ENCODE measurements at regions not wholly inside any gene's neighbourhood (a gene's known extent, or its start where the extent isn't known, plus 50 kb on each side); places are given as distances from the start of the nearest gene placed in this dataset.

GRCh38 chr13:100933841-100934240 is 259.2 kb upstream of the TMTC4 start:
- no peak for DNase-seq

DNA sequence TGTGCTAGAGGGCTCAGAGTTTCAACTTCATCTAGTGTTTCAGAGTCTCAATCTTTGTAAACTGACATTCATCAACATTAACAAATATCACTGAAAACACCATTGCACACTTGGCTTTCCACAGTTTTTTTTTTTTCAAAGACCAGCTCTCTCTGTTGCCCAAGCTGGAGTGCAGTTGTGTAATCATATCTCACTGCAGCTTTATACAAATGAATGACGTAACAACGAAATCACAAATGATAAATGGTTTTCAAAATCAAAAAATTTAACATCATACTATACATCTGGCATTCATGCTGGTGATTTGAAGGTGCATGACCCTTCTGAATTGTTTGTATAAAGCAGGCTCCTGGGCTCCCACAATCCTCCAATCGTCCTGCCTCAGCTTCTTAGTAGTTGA is 248.0 kb upstream of the TMTC4 start:
- DNase-seq, result no peak

DNA sequence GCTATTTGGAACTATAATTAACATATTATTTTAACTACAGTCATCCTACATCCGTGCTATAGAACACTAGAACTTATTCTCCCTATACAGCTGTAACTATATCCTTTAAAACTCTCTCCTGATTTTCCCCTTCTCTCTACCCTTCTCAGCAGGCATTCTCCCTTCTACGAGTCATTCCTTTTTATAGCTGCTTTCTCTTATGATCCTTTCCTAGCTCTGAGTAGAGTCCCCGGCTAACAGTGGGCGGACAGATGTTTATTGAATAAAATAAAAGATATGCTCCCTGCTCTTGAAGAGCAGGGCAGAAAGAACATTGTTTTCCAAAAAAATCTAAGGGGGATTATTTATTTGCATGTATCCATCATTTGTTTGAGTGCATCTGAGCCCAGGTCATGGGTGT is 246.5 kb upstream of the TMTC4 start:
- no peak for DNase-seq

GRCh38 chr13:100917011-100917410 is 242.4 kb upstream of the TMTC4 start:
- DNase-seq, result no peak

- DNase-seq, result no peak
Measured at GRCh38 chr13:100913143-100913542, 238.5 kb upstream of the TMTC4 start.

DNA sequence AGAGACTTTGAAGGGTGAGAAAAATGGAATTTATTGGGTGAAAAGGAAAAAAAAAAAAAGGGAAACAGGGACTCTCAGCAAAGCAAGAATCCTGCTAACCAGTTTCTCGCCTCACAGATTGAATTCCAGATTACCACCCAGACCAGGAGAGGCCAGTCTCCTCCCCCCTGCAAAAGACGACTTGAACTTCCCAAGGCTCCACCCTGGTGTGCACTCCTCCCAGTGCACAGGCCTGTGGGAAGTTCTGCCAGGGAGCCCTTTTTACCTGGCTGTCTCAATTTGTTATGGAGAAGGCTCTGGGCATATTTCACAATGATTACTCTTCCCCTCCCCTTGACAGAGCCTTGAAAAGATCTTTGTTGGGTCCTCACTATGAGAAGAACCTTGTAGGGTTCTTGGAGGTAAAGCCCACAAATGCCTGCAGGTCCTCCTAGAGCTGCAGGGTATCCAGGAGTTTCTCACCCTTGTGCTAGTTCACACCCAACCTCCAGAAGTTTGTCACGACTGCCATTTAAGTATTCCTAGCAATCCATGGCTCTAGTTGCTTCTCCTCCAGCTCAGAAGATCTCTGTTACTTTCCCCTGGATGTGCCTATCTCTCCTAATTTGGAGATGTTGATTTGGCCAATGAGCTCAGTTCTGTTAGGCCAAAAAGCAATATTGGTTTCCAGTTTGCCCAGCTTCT is 229.8 kb upstream of the TMTC4 start:
- no peak for DNase-seq

- DNase-seq, result no peak
Measured at GRCh38 chr13:100899720-100900316, 225.2 kb upstream of the TMTC4 start.

DNA sequence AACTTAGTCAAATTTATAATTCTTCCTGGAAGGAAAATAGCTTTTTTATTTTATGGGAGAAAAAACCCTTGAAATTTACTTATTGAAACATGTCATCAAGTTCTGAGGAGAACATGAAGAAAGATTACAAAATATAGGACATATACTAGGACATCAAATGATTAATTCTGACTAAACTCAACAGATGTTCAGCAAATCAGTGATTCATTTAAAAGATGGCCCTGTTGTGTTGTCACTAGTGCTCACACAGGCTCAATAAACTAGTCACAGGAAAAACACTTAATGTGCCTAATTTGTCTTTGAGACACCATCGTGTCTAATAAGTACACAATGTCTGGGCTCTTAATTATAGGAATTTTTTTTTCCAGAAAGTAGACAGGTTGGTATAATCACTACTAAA is 223.8 kb upstream of the TMTC4 start:
- no peak for DNase-seq

DNA sequence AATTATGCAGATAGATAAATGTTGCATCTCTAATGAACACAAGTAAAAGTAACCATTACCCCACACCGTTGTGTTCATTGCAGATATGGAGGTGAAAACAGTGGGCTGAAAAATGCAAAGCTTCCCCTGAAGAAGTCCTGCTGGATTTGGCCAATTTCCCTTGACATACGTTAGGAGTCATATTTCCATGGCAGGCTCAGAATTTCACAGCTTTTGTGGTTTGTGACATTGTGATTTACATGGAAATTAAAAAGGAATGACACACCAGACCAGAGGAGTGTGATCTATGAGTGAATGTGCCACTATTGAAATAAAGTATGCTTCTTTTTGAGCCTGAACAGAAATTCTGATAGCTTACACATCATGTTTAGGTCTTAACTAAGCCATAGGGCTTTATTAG is 221.1 kb upstream of the TMTC4 start:
- no peak for DNase-seq

DNA sequence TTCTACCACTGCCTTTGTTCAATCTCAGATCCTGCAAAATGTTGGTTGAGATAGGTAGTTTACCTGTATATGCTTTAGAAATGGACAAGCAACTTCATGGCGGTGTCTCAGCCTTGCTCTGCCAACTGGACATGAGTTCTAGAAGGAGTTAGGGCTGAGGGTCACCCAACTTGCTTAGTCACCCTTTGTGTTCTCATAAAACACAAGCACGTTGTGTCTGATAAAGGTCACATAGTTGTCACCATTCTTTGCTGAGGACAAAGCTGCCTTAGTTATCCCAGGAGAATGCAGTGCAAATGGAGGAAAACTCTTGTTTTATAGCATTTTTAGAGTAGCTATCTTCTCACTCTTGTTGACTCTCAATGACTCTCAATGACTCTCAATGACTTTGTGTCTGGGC is 218.4 kb upstream of the TMTC4 start:
- DNase-seq, result no peak

GRCh38 chr13:100890645-100891044 is 216.1 kb upstream of the TMTC4 start:
- no peak for DNase-seq

GRCh38 chr13:100887729-100888151 is 213.1 kb upstream of the TMTC4 start:
- no peak for DNase-seq

DNA sequence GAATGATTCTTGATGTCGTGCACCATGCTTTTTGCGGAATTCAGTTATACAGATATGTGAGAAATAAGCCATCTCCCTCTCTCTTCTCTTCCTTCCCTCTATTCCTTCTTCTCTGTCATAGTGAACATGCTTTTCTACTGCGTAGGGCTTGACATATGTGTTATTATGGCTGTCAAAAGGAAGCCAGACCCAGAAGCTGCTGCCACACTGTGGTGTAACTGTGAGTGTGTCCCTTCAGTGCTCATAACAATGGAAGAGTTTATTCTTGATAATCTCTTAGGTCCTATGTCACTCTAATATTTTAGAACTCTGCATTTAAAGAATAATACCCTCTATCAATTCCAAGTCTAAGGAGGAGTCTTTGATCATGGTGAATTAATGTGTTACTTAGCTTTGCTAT is 208.9 kb upstream of the TMTC4 start:
- DNase-seq, result no peak

GRCh38 chr13:100881291-100881864 is 206.8 kb upstream of the TMTC4 start:
- DNase-seq, result no peak

- DNase-seq, result no peak
Measured at GRCh38 chr13:100880166-100880565, 205.6 kb upstream of the TMTC4 start.

- DNase-seq, result no peak
Measured at GRCh38 chr13:100879255-100879654, 204.7 kb upstream of the TMTC4 start.

- no peak for DNase-seq
Measured at GRCh38 chr13:100876044-100876403, 201.4 kb upstream of the TMTC4 start.

DNA sequence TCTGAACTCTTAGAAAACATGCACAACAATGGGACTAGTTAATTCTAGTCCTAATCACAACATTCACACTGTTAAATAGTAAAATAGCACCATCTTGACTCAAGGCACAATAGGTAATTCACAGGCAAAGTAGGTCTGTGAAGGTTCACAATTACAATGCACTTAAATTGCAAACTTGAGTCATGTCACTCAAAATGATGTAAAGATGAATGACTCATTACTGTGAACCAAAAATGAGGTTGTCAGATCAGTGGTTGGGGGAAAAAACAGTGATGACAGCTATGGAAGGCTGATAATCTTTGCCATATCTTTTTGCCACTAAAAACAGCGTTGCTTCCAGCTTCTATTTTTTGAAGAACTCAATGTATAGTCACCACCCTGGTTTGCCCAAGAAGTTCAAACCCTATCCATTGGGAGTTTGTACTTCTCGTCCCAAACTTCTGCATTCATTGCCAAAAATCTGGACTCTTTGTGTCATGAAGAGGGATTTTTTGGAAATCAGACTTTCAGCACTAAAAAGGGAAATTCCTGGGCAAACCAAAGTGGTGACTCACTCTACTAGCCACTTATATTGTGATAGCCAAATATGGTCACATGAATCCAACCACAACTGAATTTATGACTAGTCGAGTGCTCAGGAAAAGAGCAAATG is 200.9 kb upstream of the TMTC4 start:
- no peak for DNase-seq

DNA sequence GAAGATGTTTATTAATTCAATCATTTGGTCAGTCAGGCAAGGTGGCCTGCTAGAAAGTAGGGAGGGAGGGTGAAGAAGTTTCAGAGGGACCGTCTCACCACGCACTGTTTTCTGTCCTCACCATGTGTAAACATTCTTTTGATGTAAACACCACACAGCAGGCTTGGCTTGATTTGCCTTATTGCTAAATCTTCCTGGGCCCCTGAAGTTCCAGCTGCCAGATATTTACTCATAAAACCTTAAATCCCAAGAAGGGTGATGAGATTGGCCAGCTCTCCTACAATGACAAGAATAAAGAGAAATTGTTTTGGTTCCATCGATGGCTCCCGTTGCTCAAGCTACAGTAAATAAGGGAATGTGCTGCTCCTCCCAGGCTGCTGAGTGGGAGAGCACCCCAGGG is 198.2 kb upstream of the TMTC4 start:
- DNase-seq, result no peak

DNA sequence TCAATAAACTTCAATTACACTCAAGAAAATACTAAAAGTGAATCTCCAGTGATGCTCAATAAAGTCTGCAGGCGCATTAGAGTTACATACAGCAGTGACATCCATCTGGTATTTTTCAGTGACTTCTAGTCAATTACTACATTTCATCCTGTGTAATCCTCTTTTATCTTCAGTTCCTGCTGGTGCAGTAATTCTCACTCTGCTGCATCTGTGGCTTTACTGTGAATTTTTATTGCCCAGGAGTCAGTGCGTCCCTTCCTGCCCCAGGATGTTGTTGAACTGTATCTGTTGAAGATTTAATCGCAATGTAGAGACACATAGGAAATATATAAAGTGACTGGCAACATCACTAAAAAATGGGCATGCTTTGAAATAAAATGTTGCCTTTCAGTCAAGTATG is 196.3 kb upstream of the TMTC4 start:
- DNase-seq, result no peak

DNA sequence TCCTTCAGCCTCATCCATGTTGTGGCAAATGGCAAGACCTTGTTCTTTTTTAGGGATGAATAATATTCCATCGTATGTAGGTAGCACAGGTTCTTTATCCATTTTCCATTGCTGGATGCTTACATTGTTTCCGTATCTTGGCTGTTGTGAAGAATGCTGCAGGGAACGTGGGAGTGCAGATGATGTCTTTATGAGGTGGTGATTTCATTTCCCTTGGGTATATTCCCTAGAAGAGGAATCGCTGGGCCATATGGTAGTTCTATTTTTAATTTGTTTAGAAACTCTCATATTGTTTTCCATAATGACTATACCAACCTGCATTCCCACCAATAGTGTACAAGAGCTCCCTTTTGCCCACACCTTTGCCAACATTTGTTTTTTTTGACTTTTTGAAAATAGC is 186.3 kb upstream of the TMTC4 start:
- DNase-seq, result no peak

DNA sequence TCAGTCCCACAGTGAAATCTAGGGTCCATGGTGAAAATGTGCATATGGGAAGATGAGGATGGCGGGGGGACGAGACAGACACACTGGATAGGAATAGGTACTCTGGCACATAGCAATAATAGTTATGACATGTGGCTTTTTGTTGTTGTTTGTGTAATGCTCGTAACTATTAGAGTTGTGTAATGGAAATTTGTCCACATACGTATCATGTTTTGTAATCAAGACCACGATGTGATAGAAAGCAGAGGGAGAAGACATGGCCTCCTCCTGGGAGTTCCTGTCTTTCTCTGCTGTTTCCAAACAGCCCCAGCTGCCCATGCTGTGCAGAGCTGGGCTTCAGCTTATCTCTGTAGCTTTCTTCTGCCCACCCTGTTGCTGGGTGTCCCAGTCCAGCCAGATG is 185.3 kb upstream of the TMTC4 start:
- no peak for DNase-seq

- no peak for DNase-seq
Measured at GRCh38 chr13:100855151-100855550, 180.6 kb upstream of the TMTC4 start.

DNA sequence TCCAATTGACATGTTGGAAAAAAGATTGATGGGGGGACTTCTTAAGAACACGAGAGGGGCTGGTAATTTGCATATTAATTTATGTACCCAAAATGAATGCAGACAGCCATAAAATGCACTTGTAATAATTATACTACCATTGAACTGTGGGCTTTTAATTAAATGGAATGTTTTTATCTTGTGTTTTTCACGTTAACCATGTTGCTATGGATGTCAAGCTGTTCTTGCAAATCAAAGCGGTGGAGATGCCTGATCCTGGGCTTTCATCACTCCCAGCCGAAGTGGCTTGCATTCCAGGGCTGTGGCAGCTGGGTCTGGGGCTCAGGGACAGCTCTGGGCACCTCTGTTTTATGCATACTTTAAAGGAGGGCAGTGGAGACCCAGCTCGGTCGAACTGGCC is 179.4 kb upstream of the TMTC4 start:
- no peak for DNase-seq
